Neural cell (in vitro differentiated cells): ENCODE measurements at regions not wholly inside any gene's neighbourhood (a gene's known extent, or its start where the extent isn't known, plus 50 kb on each side); places are given as distances from the start of the nearest gene placed in this dataset.

Experiments used
- CTCF ChIP-seq: fragments of 450-650 bp; IDR thresholded peaks from 2 replicates; pipeline ENCODE4 v1.5.1; 2014; ENCODE audit warnings: antibody characterized with exemption, mild to moderate bottlenecking, moderate library complexity; ENCODE audit not compliant: poor library complexity, severe bottlenecking
- EP300 ChIP-seq: fragments of 450-650 bp; conservative IDR thresholded peaks from 2 replicates; pipeline ENCODE4 v1.6.1; 2014; ENCODE audit warnings: antibody characterized with exemption, mild to moderate bottlenecking, moderate library complexity; ENCODE audit not compliant: poor library complexity, severe bottlenecking
- EZH2 ChIP-seq: fragments of 200-600, 300-800 bp; shearing (Covaris generic), sonication (generic); IDR thresholded peaks from 2 replicates; pipeline ENCODE4 v1.6.1; 2014; ENCODE audit warnings: antibody characterized with exemption, low read length, borderline replicate concordance, mild to moderate bottlenecking; ENCODE audit not compliant: insufficient read depth, poor library complexity, severe bottlenecking
- POLR2AphosphoS5 ChIP-seq: IDR thresholded peaks from 2 replicates; pipeline ENCODE4 v1.6.1; 2012
- REST ChIP-seq: IDR thresholded peaks from 2 replicates; pipeline ENCODE4 v1.6.1; 2012; ENCODE audit warnings: borderline replicate concordance

- TF ChIP-seq CTCF, result no peak
- no peak for TF ChIP-seq EZH2
- no peak for TF ChIP-seq REST
- TF ChIP-seq POLR2AphosphoS5, result no peak
- TF ChIP-seq EP300, result no peak
These were observed 506.8 kb downstream of the TMEM114 start for GRCh38 chr16:8083560-8083959.
